HAP-1 (cell line): ENCODE measurements at regions not wholly inside any gene's neighbourhood (a gene's known extent, or its start where the extent isn't known, plus 50 kb on each side); places are given as distances from the start of the nearest gene placed in this dataset.
"Not testable (repeated sequence)": the region's sequence is repeated elsewhere in the genome, so short reads cannot be mapped to it uniquely, and the experiment has no call there.

Experiments used
- DNase-seq, 2 experiments: peaks; one replicate each; pipeline ENCODE4 v3.0.0-alpha.2; 2016 to 2020; ENCODE audit warnings: low spot score in 2 of 2
- H3K27me3 ChIP-seq: fragments of 250-450 bp; sonication (Bioruptor Pico); 2 replicates; pipeline ENCODE4 v1.5.1; 2020; ENCODE audit warnings: low read depth, mild to moderate bottlenecking, moderate library complexity
- H3K36me3 ChIP-seq: fragments of 250-450 bp; sonication (Bioruptor Pico); replicated peaks from 2 replicates; pipeline ENCODE4 v1.5.1; 2020; ENCODE audit warnings: mild to moderate bottlenecking
- H3K4me1 ChIP-seq: fragments of 250-450 bp; sonication (Bioruptor Pico); 2 replicates; pipeline ENCODE4 v1.5.1; 2020; ENCODE audit warnings: mild to moderate bottlenecking
- H3K4me3 ChIP-seq: fragments of 250-450 bp; sonication (Bioruptor Pico); 2 replicates; pipeline ENCODE4 v1.5.1; 2020; ENCODE audit warnings: mild to moderate bottlenecking, moderate library complexity
- H3K9me3 ChIP-seq: fragments of 250-450 bp; sonication (Bioruptor Pico); 2 replicates; pipeline ENCODE4 v1.5.1; 2020; ENCODE audit warnings: mild to moderate bottlenecking, moderate library complexity
- in situ Hi-C: fragments of 300-500 bp; cut with MboI; formaldehyde crosslinking; loops from 3 replicates; pipeline ENCODE4 v1.14.3; 2020; ENCODE audit warnings: low sequenced_read_pairs, inconsistent platforms, mixed read lengths

GRCh38 chr20:30916404-30916803, 341.1 kb upstream of the DEFB115 start:
- DNase-seq, H3K4me3 ChIP-seq: not testable (repeated sequence)

GRCh38 chr20:30919514-30920188, 337.8 kb upstream of the DEFB115 start:
- Histone ChIP-seq H3K9me3 (no peaks in the 10 kb centered on the region), H3K27me3 (no peaks in the 10 kb centered on the region), H3K4me1 (no peaks in the 10 kb centered on the region), H3K36me3 (no peaks in the 10 kb centered on the region), H3K4me3 (no peak overlapping the region)
- no peak for DNase-seq
- in situ Hi-C loops, result no loop called here

More at GRCh38 chr20:30916404-30916803, 341.1 kb upstream of the DEFB115 start:
- H3K4me1 ChIP-seq, H3K27me3 ChIP-seq, H3K36me3 ChIP-seq, in situ Hi-C loops, H3K9me3 ChIP-seq: not testable (repeated sequence)

DNA sequence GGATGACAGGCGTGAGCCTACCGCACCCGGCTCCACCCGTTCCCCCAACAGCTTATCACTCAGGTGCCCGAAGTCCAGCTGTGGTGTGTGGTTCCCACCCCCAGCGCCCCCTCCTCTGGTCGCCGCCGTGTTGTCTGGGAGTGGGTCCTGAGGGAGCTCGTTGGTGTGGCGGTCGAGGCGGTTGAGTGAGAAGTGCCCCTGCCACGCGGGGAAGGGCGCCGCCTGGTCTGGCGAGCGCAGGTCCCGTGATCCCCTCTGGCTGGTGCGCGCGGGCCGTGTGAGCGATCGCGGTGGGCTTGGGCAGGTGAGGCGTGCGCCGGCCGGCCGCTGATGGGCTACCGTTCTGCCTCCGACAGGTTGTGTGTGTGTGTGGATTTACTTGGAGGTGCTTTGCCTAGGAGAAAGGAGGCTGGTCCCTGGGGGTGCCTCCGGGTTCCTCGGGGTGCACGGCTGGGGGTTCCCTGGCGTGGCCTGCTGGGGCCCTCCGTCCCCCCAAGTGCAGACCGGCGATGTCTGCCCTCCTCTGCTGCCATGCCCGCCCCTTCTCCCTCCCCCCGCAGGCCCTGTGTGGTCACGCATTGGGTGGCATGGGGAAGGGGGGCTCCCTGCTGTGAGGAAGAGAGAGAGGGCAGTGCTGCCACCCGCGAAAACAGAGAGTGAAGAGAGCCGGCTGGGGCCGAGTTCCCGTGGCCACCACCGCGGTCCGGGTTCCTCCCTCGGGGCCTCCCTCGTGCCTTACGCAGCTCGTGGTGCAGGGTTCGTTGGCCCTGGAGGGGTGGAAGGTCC, 336.0 kb upstream of the DEFB115 start:
- Histone ChIP-seq H3K36me3 (no peaks in the 10 kb centered on the region), H3K27me3 (no peaks in the 10 kb centered on the region), H3K9me3 (no peaks in the 10 kb centered on the region), H3K4me3 (no peak overlapping the region), H3K4me1 (no peaks in the 10 kb centered on the region)
- in situ Hi-C loops, result no loop called here
- DNase-seq, result no peak

DNA sequence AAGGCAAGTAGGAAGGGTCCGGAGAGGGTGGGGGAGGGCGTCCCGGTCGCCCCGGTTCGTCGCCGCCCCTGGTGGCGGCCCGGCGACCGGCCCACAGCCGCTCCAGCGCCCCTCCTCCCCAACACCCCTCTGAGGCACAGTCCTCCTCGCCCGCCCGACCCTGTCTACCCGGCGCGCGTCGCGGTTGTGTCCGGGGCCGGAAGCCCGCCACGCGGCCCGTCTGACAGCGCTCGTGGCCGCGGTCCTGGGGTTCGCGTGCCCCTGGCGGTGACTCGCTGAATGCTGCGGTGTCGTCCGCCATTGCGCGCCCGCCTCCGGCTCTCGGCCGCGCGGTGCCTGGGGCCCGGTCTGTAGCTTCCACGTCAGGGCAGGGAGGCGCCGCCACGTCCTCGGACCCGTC, 335.3 kb upstream of the DEFB115 start:
- no peaks in the 10 kb centered on the region for H3K36me3 ChIP-seq
- H3K4me1 ChIP-seq, result no peaks in the 10 kb centered on the region
- no peaks in the 10 kb centered on the region for H3K27me3 ChIP-seq
- H3K4me3 ChIP-seq, result no peak overlapping the region
- in situ Hi-C loops, result no loop called here
- DNase-seq, result no peak
- no peaks in the 10 kb centered on the region for H3K9me3 ChIP-seq

- in situ Hi-C loops, result no loop called here
- no peaks in the 10 kb centered on the region for H3K4me1 ChIP-seq
- no peaks in the 10 kb centered on the region for H3K36me3 ChIP-seq
- no peaks in the 10 kb centered on the region for H3K27me3 ChIP-seq
- H3K4me3 ChIP-seq, result no peak overlapping the region
- no peak for DNase-seq
- no peaks in the 10 kb centered on the region for H3K9me3 ChIP-seq
Observed at GRCh38 chr20:30937790-30938189, 319.7 kb upstream of the DEFB115 start.

DNA sequence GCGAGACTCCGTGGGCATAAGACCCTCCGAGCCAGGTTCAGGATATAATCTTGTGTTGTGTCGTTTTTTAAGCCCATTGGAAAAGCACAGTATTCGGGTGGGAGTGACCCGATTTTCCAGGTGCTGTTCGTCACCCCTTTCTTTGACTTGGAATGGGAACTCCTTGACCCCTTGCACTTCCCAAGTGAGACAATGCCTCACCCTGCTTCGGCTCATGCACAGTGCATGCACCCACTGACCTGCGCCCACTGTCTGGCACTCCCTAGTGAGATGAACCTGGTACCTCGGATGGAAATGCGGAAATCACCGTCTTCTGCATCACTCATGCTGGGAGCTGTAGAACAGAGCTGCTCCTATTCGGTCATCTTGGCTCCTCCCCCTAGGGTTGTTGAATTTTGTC, 307.7 kb upstream of the DEFB115 start:
- no peak overlapping the region for H3K4me3 ChIP-seq
- no peak for DNase-seq
- H3K36me3 ChIP-seq, result no peaks in the 10 kb centered on the region
- H3K9me3 ChIP-seq, result no peaks in the 10 kb centered on the region
- H3K27me3 ChIP-seq, result no peaks in the 10 kb centered on the region
- no peaks in the 10 kb centered on the region for H3K4me1 ChIP-seq
- in situ Hi-C loops, result no loop called here

DNA sequence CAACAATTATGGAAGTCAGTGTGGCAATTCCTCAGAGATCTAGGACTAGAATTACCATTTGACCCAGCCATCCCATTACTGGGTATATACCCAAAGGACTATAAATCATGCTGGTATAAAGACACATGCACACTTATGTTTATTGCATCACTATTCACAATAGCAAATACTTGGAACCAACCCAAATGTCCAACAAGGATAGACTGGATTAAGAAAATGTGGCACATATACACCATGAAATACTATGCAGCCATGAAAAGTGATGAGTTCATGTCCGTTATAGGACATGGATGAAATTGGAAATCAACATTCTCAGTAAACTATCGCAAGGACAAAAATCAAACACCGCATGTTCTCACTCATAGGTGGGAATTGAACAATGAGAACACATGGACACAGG, 306.4 kb upstream of the DEFB115 start:
- DNase-seq, H3K27me3 ChIP-seq, H3K36me3 ChIP-seq, H3K4me3 ChIP-seq, H3K4me1 ChIP-seq, in situ Hi-C loops, H3K9me3 ChIP-seq: not testable (repeated sequence)

GRCh38 chr20:30956649-30957048, 300.8 kb upstream of the DEFB115 start:
- H3K27me3 ChIP-seq, H3K36me3 ChIP-seq, DNase-seq, in situ Hi-C loops, H3K4me3 ChIP-seq, H3K9me3 ChIP-seq, H3K4me1 ChIP-seq: not testable (repeated sequence)

DNA sequence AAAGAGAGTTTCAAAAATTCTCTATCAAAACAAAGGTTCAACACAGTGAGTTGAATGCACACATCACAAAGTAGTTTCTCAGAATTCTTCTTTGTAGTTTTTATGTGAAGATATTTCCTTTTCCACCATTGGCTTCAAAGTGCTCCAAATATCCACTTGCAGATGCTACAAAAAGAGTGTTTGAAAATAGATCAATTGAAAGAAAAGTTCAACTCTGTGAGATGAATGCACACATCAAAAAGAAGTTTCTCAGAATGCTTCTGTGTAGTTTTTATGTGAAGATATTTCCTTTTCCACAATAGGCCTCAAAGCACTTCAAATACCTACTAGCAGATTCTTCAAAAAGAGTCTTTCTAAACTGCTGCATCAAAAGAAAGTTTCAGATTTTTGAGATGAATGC, 298.3 kb upstream of the DEFB115 start:
- H3K36me3 ChIP-seq, H3K4me1 ChIP-seq, H3K27me3 ChIP-seq, H3K4me3 ChIP-seq, H3K9me3 ChIP-seq, in situ Hi-C loops, DNase-seq: not testable (repeated sequence)

- in situ Hi-C loops, result no loop called here
- Histone ChIP-seq H3K4me1 (no peaks in the 10 kb centered on the region), H3K9me3 (no peaks in the 10 kb centered on the region), H3K36me3 (no peaks in the 10 kb centered on the region), H3K27me3 (no peaks in the 10 kb centered on the region), H3K4me3 (no peak overlapping the region)
- DNase-seq, result no peak
Observed at GRCh38 chr20:30963591-30963990, 293.9 kb upstream of the DEFB115 start.

GRCh38 chr20:30975859-30976258, 281.6 kb upstream of the DEFB115 start:
- H3K27me3 ChIP-seq, H3K9me3 ChIP-seq, H3K4me3 ChIP-seq, DNase-seq, H3K4me1 ChIP-seq, H3K36me3 ChIP-seq, in situ Hi-C loops: not testable (repeated sequence)

- H3K27me3 ChIP-seq, result no peaks in the 10 kb centered on the region
- no peak for DNase-seq
- in situ Hi-C loops, result no loop called here
- no peaks in the 10 kb centered on the region for H3K4me1 ChIP-seq
- H3K36me3 ChIP-seq, result no peaks in the 10 kb centered on the region
- no peak overlapping the region for H3K4me3 ChIP-seq
- no peaks in the 10 kb centered on the region for H3K9me3 ChIP-seq
Observed at GRCh38 chr20:30985386-30985785, 272.1 kb upstream of the DEFB115 start.
